ENCODE measurements at regions not wholly inside any gene's neighbourhood (a gene's known extent, or its start where the extent isn't known, plus 50 kb on each side); places are given as distances from the start of the nearest gene placed in this dataset.

DNA sequence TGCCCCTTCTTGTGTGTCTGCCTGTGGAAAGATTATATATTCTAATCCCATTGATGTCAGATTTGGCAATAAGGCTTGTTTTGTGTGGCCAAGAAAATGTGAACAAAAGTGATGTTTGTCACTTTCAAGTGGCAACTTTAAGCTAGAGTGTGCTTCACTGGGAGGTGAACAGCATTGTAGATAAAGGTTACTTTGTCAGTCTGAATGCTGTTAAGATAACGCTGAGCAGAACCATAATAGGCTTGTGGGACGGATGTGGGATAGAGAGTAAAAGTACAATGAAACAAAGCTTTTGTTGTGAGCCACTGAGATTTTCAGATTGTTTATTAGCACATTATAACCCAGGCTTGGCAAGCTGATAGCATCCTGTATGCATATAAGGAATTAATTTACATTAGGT lies 303.8 kb upstream of the MAN1A1 start:
- DNase-seq (ENCODE audit: low spot score) = no peak

DNA sequence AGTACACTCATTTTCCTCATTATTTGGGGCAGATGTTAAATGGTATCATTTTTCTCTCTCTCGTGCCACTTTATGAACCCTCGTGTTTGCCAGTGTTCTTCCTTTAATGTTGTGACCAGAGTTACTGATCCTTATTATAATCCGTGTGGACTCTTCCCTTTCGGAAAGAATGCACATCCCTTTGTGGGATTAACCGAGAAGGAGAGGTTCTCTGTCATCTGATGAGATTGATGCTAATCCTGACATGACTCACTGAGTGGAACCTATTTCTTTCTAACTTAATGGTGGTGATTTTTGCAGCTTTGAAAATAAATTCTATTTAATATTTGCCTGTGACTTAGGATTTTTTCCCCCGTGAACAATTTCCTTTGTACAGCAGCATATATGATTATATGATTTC lies 300.0 kb upstream of the MAN1A1 start:
- DNase-seq (ENCODE audit: low spot score) = no peak

DNA sequence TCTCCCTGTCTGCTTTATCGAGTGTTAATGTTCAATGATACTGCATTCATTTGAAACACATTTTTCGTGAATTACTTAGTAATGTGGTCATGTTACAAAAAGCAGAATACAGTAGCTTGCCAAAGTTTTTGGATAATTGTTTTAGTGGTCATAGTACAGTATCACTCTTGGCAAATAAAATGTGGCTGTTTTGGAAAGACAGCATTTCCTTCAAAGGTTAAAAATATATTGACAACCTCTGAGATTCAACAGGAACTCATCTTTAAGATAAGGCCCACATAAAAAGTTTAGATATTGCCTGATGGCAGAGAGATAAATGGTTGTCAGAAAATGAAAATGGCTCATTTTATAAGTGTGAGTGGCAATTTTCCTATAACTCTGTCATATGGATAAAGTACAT lies 297.7 kb upstream of the MAN1A1 start:
- no peak for DNase-seq (ENCODE audit: low spot score)

GRCh38 chr6:119643876-119644275 lies 294.3 kb upstream of the MAN1A1 start:
- no peak for DNase-seq (ENCODE audit: low spot score)

DNA sequence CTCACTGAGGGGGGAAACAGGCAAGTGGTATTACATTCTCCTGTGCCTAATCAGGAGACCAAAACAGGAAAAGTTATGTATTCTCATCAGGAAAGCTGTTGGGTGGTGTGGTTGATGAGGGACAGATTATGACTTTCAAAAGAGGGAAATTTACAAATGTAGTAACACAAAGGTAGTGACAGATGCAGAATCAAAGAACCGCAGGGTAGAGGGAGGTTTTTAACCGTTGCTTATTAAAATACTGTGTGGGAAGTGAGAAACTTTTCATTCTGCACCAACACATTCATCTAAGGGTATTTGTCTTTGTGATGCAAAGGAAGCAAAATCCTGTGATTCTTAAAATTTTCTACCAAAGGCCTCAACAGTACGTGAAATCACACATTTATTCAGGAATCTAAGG lies 288.2 kb upstream of the MAN1A1 start:
- DNase-seq (ENCODE audit: low spot score) = no peak

GRCh38 chr6:119636060-119636459 lies 286.5 kb upstream of the MAN1A1 start:
- no peak for DNase-seq (ENCODE audit: low spot score)

- DNase-seq (ENCODE audit: low spot score) = no peak
These were observed 283.9 kb upstream of the MAN1A1 start for GRCh38 chr6:119633461-119633860.

DNA sequence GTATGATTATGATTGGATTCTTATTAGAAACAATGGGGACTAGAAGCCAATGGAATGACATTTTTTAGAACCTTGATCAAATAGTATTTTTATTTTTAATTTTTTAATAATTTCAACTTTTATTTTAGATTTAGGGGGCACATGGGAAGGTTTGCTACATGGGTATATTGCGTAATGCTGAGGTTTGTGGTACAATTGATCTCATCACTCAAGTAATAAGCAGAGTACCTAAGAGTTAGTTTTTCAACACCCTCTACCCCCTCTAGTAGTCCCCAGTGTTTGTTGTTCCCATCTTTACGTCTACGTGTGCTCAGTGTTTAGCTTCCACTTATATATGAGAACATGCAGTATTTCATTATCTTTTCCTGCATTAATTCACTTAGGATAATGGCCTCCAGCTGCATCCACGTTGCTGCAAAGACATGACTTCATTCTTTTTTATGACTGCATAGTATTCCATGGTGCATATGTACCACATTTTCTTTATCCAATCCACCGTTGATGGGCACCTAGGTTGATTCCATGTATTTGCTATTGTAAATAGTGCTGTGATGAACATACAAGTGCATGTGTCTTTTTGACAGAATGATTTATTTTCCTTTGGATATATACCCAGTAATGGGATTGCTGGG lies 281.1 kb upstream of the MAN1A1 start:
- DNase-seq (ENCODE audit: low spot score) = no peak

DNA sequence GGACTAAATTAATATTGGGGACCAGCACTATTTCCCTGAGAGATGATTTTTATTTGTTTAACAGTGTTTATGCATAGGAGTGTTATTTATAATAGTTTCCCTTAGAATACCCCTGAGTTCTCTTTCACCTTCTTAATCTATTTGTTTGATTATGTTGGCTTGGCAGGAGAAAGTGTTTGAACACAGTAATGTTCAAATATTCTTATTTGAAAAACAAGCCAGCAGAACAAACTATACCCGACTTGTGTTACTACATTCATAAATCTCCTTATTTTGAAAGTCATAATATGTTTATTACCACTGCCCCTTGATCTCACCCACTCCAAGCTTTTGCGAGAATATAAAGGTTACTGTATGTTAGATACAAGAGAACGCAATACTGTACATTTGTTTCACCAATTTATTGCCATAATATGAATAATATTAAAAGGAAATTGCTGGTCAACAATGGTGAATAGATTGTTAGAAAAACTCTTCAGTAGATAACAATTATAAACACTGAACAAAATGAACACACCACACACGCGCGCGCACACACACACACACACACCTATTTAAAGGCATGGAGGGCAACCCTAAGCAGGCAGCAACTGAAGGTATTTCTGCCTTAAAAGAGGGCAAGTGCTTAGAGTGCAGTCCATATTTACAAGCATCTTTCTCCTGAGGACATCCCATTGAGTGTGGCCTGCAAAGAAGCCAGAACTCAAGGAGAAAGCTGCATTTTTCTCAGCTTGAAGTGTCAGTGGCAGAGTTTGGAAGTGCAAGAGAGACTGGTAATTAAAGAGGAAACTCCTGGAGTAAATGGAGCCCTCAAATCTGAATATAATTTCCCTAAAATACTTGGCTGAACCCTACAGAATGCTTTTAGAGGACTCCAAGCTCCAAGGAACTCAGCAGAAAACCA lies 279.4 kb upstream of the MAN1A1 start:
- no peak for DNase-seq (ENCODE audit: low spot score)

DNA sequence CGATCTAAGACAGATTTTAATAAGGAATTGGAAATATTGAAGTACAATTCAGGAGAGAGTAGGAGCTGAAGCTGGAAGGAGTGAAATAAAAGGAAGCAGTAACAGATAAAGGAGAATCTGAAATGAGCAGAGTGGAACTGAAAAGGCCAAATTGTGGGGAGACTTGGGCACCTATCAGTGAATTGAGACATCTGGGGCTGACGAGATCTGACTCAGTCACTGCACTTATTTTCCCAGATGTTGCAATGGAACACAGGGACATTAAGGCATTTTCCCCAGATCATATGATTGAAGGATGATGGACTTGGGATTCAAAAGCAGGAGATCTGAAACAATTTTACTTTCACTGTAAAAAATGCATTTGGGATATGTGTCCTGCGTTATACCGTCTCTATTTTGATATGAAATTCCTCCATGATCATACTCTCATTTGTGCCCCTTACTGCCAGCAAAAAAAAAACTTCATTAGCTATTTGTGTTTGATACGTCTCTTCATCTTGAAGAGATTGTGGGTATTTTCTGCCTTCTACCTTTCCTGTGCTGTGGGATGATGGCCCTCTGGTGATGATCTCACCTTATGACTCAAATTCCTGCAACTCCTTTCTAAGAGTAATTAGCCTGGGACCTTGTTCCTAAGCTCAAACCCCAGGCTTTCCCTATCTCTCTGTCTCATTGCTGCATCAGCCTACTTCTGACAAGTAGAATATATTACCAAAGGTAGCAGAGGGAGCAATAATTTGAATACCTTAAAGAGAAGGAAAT lies 278.5 kb upstream of the MAN1A1 start:
- no peak for DNase-seq (ENCODE audit: low spot score)

DNA sequence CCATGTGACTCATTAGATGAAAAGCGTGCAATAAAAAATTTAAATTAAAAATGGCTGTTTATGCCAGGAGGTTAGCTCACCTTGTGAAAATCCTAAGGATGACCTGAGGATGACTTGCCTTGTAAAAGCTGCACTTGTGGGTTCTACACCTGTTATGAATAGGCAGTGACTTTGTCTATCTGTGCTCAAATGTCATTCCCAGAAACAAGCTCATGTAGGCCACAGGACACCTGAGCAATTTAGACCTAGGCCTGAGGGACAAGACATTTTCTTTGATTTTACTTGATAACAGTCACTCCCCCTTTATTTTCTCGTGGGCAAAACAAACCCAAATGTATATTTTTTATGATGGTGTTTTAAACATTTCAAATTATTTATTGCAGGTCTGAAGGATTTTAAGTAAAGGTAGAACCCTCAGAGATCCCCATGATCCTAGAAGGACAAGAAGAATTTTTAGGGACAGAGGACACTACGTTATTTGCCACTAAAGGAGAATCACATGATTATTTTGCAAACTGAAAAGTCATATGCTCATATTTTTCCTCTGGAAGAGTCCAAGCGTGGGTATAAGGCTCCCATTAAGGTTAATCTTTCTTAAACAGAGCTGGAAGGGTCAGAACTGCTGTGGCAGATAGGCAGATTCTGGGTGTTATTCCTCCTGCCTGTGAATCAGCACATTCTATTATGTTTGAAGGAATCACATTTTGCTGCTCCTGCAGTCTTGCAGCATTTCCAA lies 277.5 kb upstream of the MAN1A1 start:
- no peak for DNase-seq (ENCODE audit: low spot score)

- no peak for DNase-seq (ENCODE audit: low spot score)
These were observed 271.4 kb upstream of the MAN1A1 start for GRCh38 chr6:119620846-119621555.

DNA sequence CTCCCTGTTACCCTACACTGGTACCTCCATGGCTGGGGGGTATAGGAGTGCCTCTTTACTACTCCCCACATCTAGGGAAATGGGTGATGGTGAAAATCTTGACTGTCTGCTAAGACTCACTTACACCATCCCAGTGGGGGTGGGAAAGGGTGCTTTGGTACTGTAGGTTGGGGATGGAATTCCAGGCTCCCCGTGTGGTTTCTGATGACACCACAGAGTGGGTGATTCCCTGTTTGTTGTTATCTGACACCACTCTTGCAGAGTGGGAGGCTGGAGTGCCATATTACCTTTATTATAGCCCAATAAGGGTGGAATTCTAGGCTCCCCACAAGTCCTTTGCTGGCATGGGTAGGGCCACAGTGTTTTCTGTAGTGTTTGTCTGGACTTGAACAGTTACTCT lies 264.6 kb upstream of the MAN1A1 start:
- DNase-seq (ENCODE audit: low spot score) = no peak

GRCh38 chr6:119612911-119613381 lies 263.4 kb upstream of the MAN1A1 start:
- DNase-seq (ENCODE audit: low spot score) = peak; percentile 78

- no peak for DNase-seq (ENCODE audit: low spot score)
These were observed 262.8 kb upstream of the MAN1A1 start for GRCh38 chr6:119612176-119612891.

DNA sequence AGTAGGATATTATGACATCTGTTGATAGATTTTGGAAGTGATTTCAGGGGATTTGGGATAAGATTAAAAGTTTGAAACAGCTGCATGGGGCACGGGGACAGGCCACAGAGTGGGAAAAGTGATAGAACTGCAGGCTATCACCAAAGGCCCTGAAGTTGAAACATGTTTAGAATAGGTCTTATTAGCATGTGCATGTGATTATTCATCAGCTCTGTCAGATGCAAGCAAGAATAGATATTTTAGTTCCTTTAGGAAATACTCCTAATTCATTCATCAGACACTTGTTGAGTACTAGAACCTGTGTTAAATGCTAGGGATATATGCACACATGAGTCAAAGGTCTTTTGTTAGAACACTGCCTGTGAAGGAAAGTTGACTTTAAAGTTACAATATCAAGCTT lies 261.2 kb upstream of the MAN1A1 start:
- DNase-seq (ENCODE audit: low spot score) = no peak

DNA sequence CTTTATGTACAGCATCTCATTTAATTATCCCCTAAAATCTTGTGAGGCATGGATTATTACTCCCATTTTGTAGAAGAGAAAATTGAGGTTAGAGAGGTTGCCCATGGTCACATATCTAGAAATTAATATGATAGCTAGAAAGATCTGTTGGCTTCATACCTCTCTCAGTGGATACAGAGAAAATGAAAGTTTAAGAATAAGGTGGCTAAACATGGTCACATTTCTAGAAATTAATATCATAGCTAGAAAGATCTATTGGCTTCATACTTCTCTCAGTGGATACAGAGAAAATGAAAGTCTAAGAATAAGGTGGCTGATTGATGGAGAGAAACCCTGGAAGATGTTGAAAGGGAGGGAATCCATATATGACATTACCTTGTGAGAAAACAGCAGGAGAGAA lies 260.7 kb upstream of the MAN1A1 start:
- DNase-seq (ENCODE audit: low spot score) = no peak

DNA sequence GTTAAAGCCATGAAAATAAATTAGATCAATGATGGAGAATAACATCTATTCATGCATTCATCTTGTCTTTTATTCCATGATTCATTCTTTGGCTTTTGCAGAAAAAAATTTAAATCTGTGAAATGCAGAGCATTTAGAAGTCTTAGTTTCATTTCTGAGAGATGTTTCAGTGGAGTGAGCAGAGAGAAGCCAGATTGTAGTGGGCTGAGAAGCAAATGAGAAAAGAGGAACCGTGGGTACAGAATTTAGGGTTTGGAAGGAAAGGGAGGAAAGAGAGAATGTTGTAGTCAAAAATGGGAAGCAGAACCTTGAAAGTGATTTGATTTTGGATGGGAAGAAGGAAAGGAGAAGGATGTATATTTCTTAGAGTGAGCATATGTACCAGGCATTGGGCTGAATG lies 260.3 kb upstream of the MAN1A1 start:
- no peak for DNase-seq (ENCODE audit: low spot score)

GRCh38 chr6:119608994-119609393 lies 259.4 kb upstream of the MAN1A1 start:
- no peak for DNase-seq (ENCODE audit: low spot score)

- no peak for DNase-seq (ENCODE audit: low spot score)
These were observed 254.6 kb upstream of the MAN1A1 start for GRCh38 chr6:119604124-119604523.

GRCh38 chr6:119603501-119603900 lies 253.9 kb upstream of the MAN1A1 start:
- DNase-seq (ENCODE audit: low spot score) = no peak
